Stimulated activated CD8-positive, alpha-beta memory T cell treated with anti-CD3 and anti-CD28 coated beads, Interleukin-7, amount 100 ng/mL, for 48 hours (primary cell): ENCODE measurements at regions not wholly inside any gene's neighbourhood (a gene's known extent, or its start where the extent isn't known, plus 50 kb on each side); places are given as distances from the start of the nearest gene placed in this dataset.

Source experiments
- DNase-seq, 2 donors: peaks; one replicate each; pipeline ENCODE4 v3.0.0-alpha.2; 2020; ENCODE audit warnings: low read depth in 1 of 2; ENCODE audit errors: extremely low read depth in 1 of 2

GRCh38 chr7:36802459-36803135 lies 78.3 kb upstream of the AOAH start:
- no peak for DNase-seq

GRCh38 chr7:36796850-36797536 lies 72.7 kb upstream of the AOAH start:
- DNase-seq: no peak

GRCh38 chr7:36795451-36796021 lies 71.2 kb upstream of the AOAH start:
- DNase-seq: no peak

- no peak for DNase-seq
Observed at GRCh38 chr7:36794689-36795088, 70.4 kb upstream of the AOAH start.

GRCh38 chr7:36792421-36792820 lies 68.1 kb upstream of the AOAH start:
- no peak for DNase-seq

GRCh38 chr7:36790311-36790787 lies 66.1 kb upstream of the AOAH start:
- DNase-seq: no peak

GRCh38 chr7:36788825-36789470 lies 64.7 kb upstream of the AOAH start:
- DNase-seq: no peak

- no peak for DNase-seq
Observed at GRCh38 chr7:36787933-36788378, 63.7 kb upstream of the AOAH start.

GRCh38 chr7:36784991-36785940 lies 61.0 kb upstream of the AOAH start:
- peak; percentile 39 to 57 for DNase-seq

- DNase-seq: no peak
Observed at GRCh38 chr7:36781011-36781738, 56.9 kb upstream of the AOAH start.

GRCh38 chr7:36777855-36778254 lies 53.6 kb upstream of the AOAH start:
- no peak for DNase-seq

- DNase-seq: no peak
Observed at GRCh38 chr7:36777062-36777461, 52.8 kb upstream of the AOAH start.

GRCh38 chr7:36775676-36776075 lies 51.4 kb upstream of the AOAH start:
- no peak for DNase-seq

- no peak for DNase-seq
Observed at GRCh38 chr7:36775061-36775620, 50.8 kb upstream of the AOAH start.
